ENCODE measurements at regions not wholly inside any gene's neighbourhood (a gene's known extent, or its start where the extent isn't known, plus 50 kb on each side); places are given as distances from the start of the nearest gene placed in this dataset.

- DNase-seq (ENCODE audit: low read depth), result no peak
- TF ChIP-seq, protein P1, sequence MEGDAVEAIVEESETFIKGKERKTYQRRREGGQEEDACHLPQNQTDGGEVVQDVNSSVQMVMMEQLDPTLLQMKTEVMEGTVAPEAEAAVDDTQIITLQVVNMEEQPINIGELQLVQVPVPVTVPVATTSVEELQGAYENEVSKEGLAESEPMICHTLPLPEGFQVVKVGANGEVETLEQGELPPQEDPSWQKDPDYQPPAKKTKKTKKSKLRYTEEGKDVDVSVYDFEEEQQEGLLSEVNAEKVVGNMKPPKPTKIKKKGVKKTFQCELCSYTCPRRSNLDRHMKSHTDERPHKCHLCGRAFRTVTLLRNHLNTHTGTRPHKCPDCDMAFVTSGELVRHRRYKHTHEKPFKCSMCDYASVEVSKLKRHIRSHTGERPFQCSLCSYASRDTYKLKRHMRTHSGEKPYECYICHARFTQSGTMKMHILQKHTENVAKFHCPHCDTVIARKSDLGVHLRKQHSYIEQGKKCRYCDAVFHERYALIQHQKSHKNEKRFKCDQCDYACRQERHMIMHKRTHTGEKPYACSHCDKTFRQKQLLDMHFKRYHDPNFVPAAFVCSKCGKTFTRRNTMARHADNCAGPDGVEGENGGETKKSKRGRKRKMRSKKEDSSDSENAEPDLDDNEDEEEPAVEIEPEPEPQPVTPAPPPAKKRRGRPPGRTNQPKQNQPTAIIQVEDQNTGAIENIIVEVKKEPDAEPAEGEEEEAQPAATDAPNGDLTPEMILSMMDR (conservative IDR thresholded peaks at IDR 0.05; ENCODE audit: low read length), result no peak
These were observed 456.4 kb upstream of the PFKP start for GRCh38 chr10:2610946-2611345.

DNA sequence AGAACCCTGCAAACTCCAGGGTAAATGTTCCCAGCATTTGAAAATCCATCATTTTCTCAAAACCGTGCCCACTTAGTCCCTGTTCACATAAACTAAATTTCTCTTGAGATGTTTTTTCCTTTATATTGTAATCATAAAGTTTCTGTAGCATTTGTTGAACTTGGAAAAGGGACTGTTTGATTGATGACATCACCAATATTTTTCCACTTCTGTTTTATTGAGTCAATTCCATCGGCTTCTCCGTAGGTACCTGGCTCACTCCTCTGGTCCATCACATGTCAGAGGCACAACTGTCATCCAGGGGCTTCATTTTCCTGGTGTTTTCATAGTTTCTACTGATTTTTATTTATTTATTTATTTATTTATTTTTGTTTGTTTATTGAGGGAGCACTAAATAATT is 462.5 kb upstream of the PFKP start:
- no peak for DNase-seq (ENCODE audit: low read depth)
- no peak overlapping the region for H3K4me3 ChIP-seq (ENCODE audit: low read length)
- TF ChIP-seq, protein P1 (conservative IDR thresholded peaks at IDR 0.05; ENCODE audit: low read length), result no peak

More at GRCh38 chr10:2610946-2611345, 456.4 kb upstream of the PFKP start:
- no peak overlapping the region for H3K4me3 ChIP-seq (ENCODE audit: low read length)

GRCh38 chr10:2599571-2599970 is 467.8 kb upstream of the PFKP start:
- H3K4me3 ChIP-seq (ENCODE audit: low read length), result no peak overlapping the region
- DNase-seq (ENCODE audit: low read depth), result no peak
- TF ChIP-seq, protein P1 (conservative IDR thresholded peaks at IDR 0.05; ENCODE audit: low read length), result no peak

- H3K4me3 ChIP-seq (ENCODE audit: low read length), result no peak overlapping the region
- DNase-seq (ENCODE audit: low read depth), result no peak
- TF ChIP-seq, protein P1 (conservative IDR thresholded peaks at IDR 0.05; ENCODE audit: low read length), result no peak
These were observed 474.8 kb upstream of the PFKP start for GRCh38 chr10:2592360-2593160.

DNA sequence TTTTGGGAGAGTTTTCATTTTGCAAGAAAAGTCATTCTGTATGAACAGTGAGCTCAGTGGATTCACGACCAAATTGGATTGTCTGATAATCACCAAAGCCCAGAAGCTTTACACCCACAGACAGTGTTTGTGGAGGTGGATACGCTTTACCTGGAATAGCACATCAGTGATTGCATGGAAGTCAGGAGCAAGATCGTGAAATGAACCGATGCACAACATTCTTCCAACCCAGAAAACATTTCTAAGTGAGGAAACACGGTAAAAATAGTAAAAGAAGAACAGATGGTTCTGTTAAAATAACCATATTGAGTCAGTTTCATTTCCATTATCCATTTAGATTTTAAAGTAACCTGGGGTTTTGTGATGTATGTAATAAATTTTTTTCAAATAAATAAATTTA is 478.2 kb upstream of the PFKP start:
- H3K4me3 ChIP-seq (ENCODE audit: low read length), result no peak overlapping the region
- no peak for DNase-seq (ENCODE audit: low read depth)
- TF ChIP-seq, protein P1 (conservative IDR thresholded peaks at IDR 0.05; ENCODE audit: low read length), result no peak

DNA sequence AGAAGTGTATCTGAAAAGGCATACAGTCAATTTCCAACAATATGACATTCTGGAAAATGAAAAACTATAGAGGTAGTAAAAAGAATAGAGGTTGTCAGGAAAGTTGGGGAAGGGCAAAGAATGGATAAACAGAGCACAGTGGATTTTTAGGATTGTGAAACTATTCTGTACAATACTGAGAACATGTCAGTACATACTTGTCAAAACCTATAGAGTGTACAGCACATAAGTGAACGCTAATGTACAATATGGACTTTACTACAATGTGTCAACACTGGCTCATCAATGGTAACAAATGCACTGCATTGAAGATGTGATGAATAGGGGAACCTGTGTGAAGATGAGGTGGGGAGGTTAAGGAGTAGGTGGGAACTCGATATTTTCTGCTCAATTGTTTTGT is 483.0 kb upstream of the PFKP start:
- H3K4me3 ChIP-seq (ENCODE audit: low read length), result no peak overlapping the region
- DNase-seq (ENCODE audit: low read depth), result no peak
- TF ChIP-seq, protein P1 (conservative IDR thresholded peaks at IDR 0.05; ENCODE audit: low read length), result no peak

DNA sequence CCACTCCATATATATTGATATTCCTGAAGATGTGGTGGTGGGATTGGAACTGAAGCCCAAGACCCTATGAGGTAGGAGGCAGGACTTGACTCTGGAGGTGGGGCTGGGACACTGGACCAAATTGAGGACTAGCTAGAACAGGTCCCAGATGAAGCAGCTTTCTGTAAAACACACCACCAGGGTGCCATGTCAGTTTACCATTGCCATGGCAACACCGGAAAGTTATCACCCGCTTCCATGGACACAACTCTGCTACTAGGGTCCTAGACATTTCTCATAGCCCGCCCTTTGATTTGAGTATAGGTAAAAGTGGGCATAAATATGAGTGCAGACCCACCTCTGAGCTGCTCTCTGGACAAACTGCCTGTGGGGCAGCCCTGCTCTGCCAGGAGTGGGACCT is 490.5 kb upstream of the PFKP start:
- TF ChIP-seq, protein P1 (conservative IDR thresholded peaks at IDR 0.05; ENCODE audit: low read length), result no peak
- no peak for DNase-seq (ENCODE audit: low read depth)
- H3K4me3 ChIP-seq (ENCODE audit: low read length), result no peak overlapping the region

Data from AG10803 (cell line).